ENCODE measurements at regions not wholly inside any gene's neighbourhood (a gene's known extent, or its start where the extent isn't known, plus 50 kb on each side); places are given as distances from the start of the nearest gene placed in this dataset.

DNA sequence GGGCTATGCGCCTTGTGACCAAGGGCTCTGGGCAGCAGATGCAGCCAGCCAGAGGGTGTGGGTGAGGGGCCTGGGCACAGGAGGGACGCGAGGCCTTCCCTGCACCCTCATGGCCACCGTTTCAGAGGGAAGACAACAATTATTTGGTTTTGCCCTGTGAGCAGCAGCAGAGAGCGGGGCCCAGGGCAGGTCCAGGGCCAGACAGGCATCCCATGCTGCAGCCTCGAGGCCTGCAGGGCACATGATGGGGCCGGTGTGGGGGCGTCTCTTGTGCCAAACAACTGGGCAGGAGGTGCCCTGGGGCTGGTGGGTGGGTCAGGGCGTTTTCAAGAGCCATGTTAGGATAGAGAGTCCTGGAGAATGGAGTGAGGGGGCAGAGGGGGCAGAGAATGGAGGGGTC lies 79.4 kb downstream of the SCGB2B2 start:
- TF ChIP-seq, protein P1, sequence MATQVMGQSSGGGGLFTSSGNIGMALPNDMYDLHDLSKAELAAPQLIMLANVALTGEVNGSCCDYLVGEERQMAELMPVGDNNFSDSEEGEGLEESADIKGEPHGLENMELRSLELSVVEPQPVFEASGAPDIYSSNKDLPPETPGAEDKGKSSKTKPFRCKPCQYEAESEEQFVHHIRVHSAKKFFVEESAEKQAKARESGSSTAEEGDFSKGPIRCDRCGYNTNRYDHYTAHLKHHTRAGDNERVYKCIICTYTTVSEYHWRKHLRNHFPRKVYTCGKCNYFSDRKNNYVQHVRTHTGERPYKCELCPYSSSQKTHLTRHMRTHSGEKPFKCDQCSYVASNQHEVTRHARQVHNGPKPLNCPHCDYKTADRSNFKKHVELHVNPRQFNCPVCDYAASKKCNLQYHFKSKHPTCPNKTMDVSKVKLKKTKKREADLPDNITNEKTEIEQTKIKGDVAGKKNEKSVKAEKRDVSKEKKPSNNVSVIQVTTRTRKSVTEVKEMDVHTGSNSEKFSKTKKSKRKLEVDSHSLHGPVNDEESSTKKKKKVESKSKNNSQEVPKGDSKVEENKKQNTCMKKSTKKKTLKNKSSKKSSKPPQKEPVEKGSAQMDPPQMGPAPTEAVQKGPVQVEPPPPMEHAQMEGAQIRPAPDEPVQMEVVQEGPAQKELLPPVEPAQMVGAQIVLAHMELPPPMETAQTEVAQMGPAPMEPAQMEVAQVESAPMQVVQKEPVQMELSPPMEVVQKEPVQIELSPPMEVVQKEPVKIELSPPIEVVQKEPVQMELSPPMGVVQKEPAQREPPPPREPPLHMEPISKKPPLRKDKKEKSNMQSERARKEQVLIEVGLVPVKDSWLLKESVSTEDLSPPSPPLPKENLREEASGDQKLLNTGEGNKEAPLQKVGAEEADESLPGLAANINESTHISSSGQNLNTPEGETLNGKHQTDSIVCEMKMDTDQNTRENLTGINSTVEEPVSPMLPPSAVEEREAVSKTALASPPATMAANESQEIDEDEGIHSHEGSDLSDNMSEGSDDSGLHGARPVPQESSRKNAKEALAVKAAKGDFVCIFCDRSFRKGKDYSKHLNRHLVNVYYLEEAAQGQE (IDR thresholded peaks at IDR 0.05; ENCODE audit: unreplicated experiment): no peak
- no peak for TF ChIP-seq CTCF (conservative IDR thresholded peaks at IDR 0.05; ENCODE audit: low read depth in 2 of 2)
- no peak for TF ChIP-seq EZH2 (IDR thresholded peaks at IDR 0.05; ENCODE audit: low read depth, unreplicated experiment)
- TF ChIP-seq POLR2AphosphoS5 (IDR thresholded peaks at IDR 0.05; ENCODE audit: low read depth): no peak
- TF ChIP-seq CREB1 (CRISPR knock-in tag; IDR thresholded peaks at IDR 0.05; ENCODE audit: low read depth): no peak
- TF ChIP-seq EZH2phosphoT487 (IDR thresholded peaks at IDR 0.05; ENCODE audit: unreplicated experiment): no peak
- TF ChIP-seq JUNB (IDR thresholded peaks at IDR 0.05; ENCODE audit: unreplicated experiment): no peak
- no peak for TF ChIP-seq STAT1 (IDR thresholded peaks at IDR 0.05; ENCODE audit: unreplicated experiment)
- TF ChIP-seq ZNF331 (CRISPR knock-in tag; IDR thresholded peaks at IDR 0.05; ENCODE audit: low read depth): no peak
- TF ChIP-seq ETS1 (IDR thresholded peaks at IDR 0.05): no peak
- no peak for TF ChIP-seq ZNF114 (CRISPR knock-in tag; IDR thresholded peaks at IDR 0.05)
